ENCODE measurements at regions not wholly inside any gene's neighbourhood (a gene's known extent, or its start where the extent isn't known, plus 50 kb on each side); places are given as distances from the start of the nearest gene placed in this dataset.

DNA sequence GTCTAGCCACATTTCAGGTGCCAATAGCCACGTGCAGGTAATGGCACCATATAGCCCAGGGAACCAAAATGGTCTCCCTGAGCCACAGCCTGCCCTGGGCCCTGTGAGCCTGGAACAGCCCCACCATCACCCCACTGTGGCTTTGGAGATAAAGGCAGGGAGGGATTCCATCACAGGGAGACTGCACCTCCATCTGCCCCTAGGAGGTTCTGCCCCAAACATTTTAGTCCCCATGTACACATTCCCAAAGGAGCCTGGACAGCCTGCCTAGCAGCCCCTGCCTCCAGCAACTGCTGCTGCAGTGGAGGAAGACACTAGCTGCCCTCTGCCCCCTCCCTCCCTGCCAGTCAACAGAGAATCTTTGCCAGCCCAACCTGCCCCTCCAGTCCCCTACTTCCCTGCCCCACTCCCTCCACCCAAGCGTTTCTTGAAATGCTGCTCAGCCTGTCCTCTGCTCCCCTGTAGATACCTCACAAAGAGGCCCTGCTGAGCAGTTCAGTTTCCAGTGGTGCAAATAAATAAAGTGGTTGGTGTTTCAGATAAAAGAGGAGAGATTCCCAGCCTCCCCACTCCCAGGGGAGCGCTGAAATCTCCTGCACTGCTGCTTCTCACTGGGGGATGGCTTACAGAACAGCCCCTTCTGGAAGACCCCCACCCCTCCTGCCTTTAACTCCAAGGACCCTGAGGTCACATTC, 921.8 kb downstream of the UQCRFS1 start:
- Histone ChIP-seq H3K27ac (no peak overlapping the region), H3K4me3 (no peak overlapping the region), H3K4me2 (no peak overlapping the region), H3K4me1 (no peaks in the 10 kb centered on the region), H3K9me3 (peaks cover 12% of the 10 kb centered on the region; the same call in 1 of the 3 replicates)
- ChIA-PET CTCF (no interaction called here), POLR2A (no interaction called here)
- ATAC-seq (no peak), DNase-seq (ENCODE audit: low read depth in 1 of 2, low spot score in 1 of 2) (no peak), FAIRE-seq (no peak)
- 4% methylated on average over 3 of the region's 3 CpGs for WGBS (ENCODE audit: missing lambda C conversion rate)
- no peak for TF ChIP-seq SMC3 (IDR thresholded peaks at IDR 0.05)
- TF ChIP-seq CTCF (IDR thresholded peaks at IDR 0.05), result no peak
- TF ChIP-seq ZC3H11A (IDR thresholded peaks at IDR 0.05), result no peak
- TF ChIP-seq HDAC2 (IDR thresholded peaks at IDR 0.05), result no peak
- TF ChIP-seq HEYL (CRISPR knock-in tag; IDR thresholded peaks at IDR 0.05), result no peak
- TF ChIP-seq, protein P1, sequence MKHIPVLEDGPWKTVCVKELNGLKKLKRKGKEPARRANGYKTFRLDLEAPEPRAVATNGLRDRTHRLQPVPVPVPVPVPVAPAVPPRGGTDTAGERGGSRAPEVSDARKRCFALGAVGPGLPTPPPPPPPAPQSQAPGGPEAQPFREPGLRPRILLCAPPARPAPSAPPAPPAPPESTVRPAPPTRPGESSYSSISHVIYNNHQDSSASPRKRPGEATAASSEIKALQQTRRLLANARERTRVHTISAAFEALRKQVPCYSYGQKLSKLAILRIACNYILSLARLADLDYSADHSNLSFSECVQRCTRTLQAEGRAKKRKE (CRISPR knock-in tag; IDR thresholded peaks at IDR 0.05; ENCODE audit: low read depth), result no peak
- no peak for TF ChIP-seq TFCP2L1 (CRISPR knock-in tag; IDR thresholded peaks at IDR 0.05)
- TF ChIP-seq PHF8 (IDR thresholded peaks at IDR 0.05; ENCODE audit: borderline replicate concordance, low read depth), result no peak
- TF ChIP-seq FOXS1 (CRISPR knock-in tag; IDR thresholded peaks at IDR 0.05), result no peak
- no peak for TF ChIP-seq EP300 (IDR thresholded peaks at IDR 0.05)
- no peak for TF ChIP-seq FOSL2 (IDR thresholded peaks at IDR 0.05)
- TF ChIP-seq FOSL2 (CRISPR knock-in tag; IDR thresholded peaks at IDR 0.05), result no peak
- TF ChIP-seq FOSB (CRISPR knock-in tag; IDR thresholded peaks at IDR 0.05), result no peak
- no peak for TF ChIP-seq MAZ (IDR thresholded peaks at IDR 0.05; ENCODE audit: borderline replicate concordance, low read depth, low read length)
- no peak for TF ChIP-seq MYC (IDR thresholded peaks at IDR 0.05; ENCODE audit: borderline replicate concordance, low read length)

- TF ChIP-seq E2F6 (IDR thresholded peaks at IDR 0.05; ENCODE audit: borderline replicate concordance, low read depth) (no peak), ZC3H11A (IDR thresholded peaks at IDR 0.05) (no peak), FOXS1 (CRISPR knock-in tag; IDR thresholded peaks at IDR 0.05) (no peak), JUN (IDR thresholded peaks at IDR 0.05) (no peak), EP300 (IDR thresholded peaks at IDR 0.05) (no peak), GATA3 (IDR thresholded peaks at IDR 0.05; ENCODE audit: borderline replicate concordance) (no peak), RCOR1 (IDR thresholded peaks at IDR 0.05; ENCODE audit: low read depth, low read length) (no peak), HOXB5 (CRISPR knock-in tag; IDR thresholded peaks at IDR 0.05) (no peak), FOSL2 (IDR thresholded peaks at IDR 0.05) (no peak), FOSL2 (CRISPR knock-in tag; IDR thresholded peaks at IDR 0.05) (no peak), RFX5 (IDR thresholded peaks at IDR 0.05) (no peak), ELK1 (IDR thresholded peaks at IDR 0.05; ENCODE audit: low read depth, low read length) (no peak), NPAS2 (CRISPR knock-in tag; IDR thresholded peaks at IDR 0.05; ENCODE audit: borderline replicate concordance) (no peak), ESRRA (IDR thresholded peaks at IDR 0.05; ENCODE audit: borderline replicate concordance, low read length) (no peak), ZSCAN20 (CRISPR knock-in tag; IDR thresholded peaks at IDR 0.05) (no peak), RARB (CRISPR knock-in tag; IDR thresholded peaks at IDR 0.05) (no peak), EHMT2 (IDR thresholded peaks at IDR 0.05; ENCODE audit: low read depth) (no peak)
- TF ChIP-seq, protein P2, sequence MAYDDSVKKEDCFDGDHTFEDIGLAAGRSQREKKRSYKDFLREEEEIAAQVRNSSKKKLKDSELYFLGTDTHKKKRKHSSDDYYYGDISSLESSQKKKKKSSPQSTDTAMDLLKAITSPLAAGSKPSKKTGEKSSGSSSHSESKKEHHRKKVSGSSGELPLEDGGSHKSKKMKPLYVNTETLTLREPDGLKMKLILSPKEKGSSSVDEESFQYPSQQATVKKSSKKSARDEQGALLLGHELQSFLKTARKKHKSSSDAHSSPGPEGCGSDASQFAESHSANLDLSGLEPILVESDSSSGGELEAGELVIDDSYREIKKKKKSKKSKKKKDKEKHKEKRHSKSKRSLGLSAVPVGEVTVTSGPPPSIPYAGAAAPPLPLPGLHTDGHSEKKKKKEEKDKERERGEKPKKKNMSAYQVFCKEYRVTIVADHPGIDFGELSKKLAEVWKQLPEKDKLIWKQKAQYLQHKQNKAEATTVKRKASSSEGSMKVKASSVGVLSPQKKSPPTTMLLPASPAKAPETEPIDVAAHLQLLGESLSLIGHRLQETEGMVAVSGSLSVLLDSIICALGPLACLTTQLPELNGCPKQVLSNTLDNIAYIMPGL (CRISPR knock-in tag; IDR thresholded peaks at IDR 0.05; ENCODE audit: borderline replicate concordance), result no peak
- FAIRE-seq (no peak), ATAC-seq (no peak), DNase-seq (ENCODE audit: low read depth in 1 of 2, low spot score in 1 of 2) (no peak)
- ChIA-PET POLR2A (no interaction called here), CTCF (no interaction called here)
- Histone ChIP-seq H3K9me3 (peaks cover 12% of the 10 kb centered on the region; the same call in 2 of the 3 replicates), H3K4me3 (no peak overlapping the region), H3K27ac (no peak overlapping the region), H3K4me1 (no peaks in the 10 kb centered on the region), H3K4me2 (no peak overlapping the region)
- 5% methylated on average over 9 of the region's 9 CpGs for WGBS (ENCODE audit: missing lambda C conversion rate)
Measured at GRCh38 chr19:28289295-28290063, 923.5 kb downstream of the UQCRFS1 start.

All from A549 (cell line).